Neural progenitor cell (in vitro differentiated cells): ENCODE measurements at regions not wholly inside any gene's neighbourhood (a gene's known extent, or its start where the extent isn't known, plus 50 kb on each side); places are given as distances from the start of the nearest gene placed in this dataset.

Experiments
- DNase-seq: peaks from one replicate; pipeline ENCODE4 v3.0.0-alpha.2; 2016; ENCODE audit warnings: low spot score
- H2AFZ ChIP-seq: fragments of 200-600 bp; sonication (generic); replicated peaks from 2 replicates; pipeline ENCODE4 v1.6.1; 2016; ENCODE audit warnings: antibody characterized with exemption
- H3F3A ChIP-seq: fragments of 200-600 bp; sonication (generic); 2 replicates; pipeline ENCODE4 v1.6.1; 2016; ENCODE audit warnings: antibody characterized with exemption, low read depth
- H3K27ac ChIP-seq: fragments of 200-600 bp; sonication (generic); 2 replicates; pipeline ENCODE4 v1.5.1; 2016; ENCODE audit warnings: mild to moderate bottlenecking
- H3K27me3 ChIP-seq: fragments of 200-600 bp; sonication (generic); 2 replicates; pipeline ENCODE4 v1.6.1; 2016; ENCODE audit warnings: mild to moderate bottlenecking, moderate library complexity
- H3K36me3 ChIP-seq: fragments of 200-600 bp; sonication (generic); 2 replicates; pipeline ENCODE4 v1.5.1; 2016
- H3K4me1 ChIP-seq: fragments of 200-600 bp; sonication (generic); 2 replicates; pipeline ENCODE4 v1.6.1; 2016; ENCODE audit warnings: mixed run types
- H3K4me2 ChIP-seq: fragments of 200-600 bp; sonication (generic); 2 replicates; pipeline ENCODE4 v1.6.1; 2016
- H3K4me3 ChIP-seq: fragments of 200-600 bp; sonication (generic); 2 replicates; pipeline ENCODE4 v1.5.1; 2016
- H3K79me2 ChIP-seq: fragments of 200-600 bp; sonication (generic); 2 replicates; pipeline ENCODE4 v1.6.1; 2016; ENCODE audit warnings: low read depth
- H3K9ac ChIP-seq: fragments of 200-600 bp; sonication (generic); 2 replicates; pipeline ENCODE4 v1.6.1; 2016
- H3K9me3 ChIP-seq: fragments of 200-600 bp; sonication (generic); 2 replicates; pipeline ENCODE4 v1.5.1; 2016; ENCODE audit warnings: low read depth
- H4K20me1 ChIP-seq: fragments of 200-600 bp; sonication (generic); 2 replicates; pipeline ENCODE4 v1.6.1; 2016; ENCODE audit warnings: low read depth
- H3K27ac Mint-ChIP-seq: 3 replicates; pipeline ENCODE4 v1.8.0; 2021; ENCODE audit warnings: mixed read lengths
- H3K27me3 Mint-ChIP-seq: 2 replicates; pipeline ENCODE4 v1.8.0; 2022; ENCODE audit warnings: low read depth, mild to moderate bottlenecking, inconsistent platforms, moderate library complexity, mixed read lengths; ENCODE audit not compliant: insufficient read depth
- H3K36me3 Mint-ChIP-seq: 3 replicates; pipeline ENCODE4 v1.8.0; 2021; ENCODE audit warnings: mixed read lengths
- H3K4me1 Mint-ChIP-seq: 3 replicates; pipeline ENCODE4 v1.8.0; 2021; ENCODE audit warnings: mixed read lengths
- H3K4me3 Mint-ChIP-seq: 3 replicates; pipeline ENCODE4 v1.8.0; 2021; ENCODE audit warnings: mild to moderate bottlenecking, moderate library complexity, mixed read lengths
- H3K9me3 Mint-ChIP-seq: 3 replicates; pipeline ENCODE4 v1.8.0; 2020; ENCODE audit warnings: mixed read lengths
- CTCF ChIP-seq: fragments of 200-600 bp; sonication (generic); IDR thresholded peaks from 2 replicates; pipeline ENCODE4 v1.5.1; 2017; ENCODE audit warnings: antibody characterized with exemption, mild to moderate bottlenecking
- EZH2 ChIP-seq: fragments of 200-600 bp; sonication (generic); IDR thresholded peaks from 2 replicates; pipeline ENCODE4 v1.6.1; 2017; ENCODE audit warnings: antibody characterized with exemption, mild to moderate bottlenecking, moderate library complexity
- EZH2phosphoT487 ChIP-seq: fragments of 200-600 bp; sonication (generic); IDR thresholded peaks from 2 replicates; pipeline ENCODE4 v1.6.1; 2017; ENCODE audit warnings: antibody characterized with exemption

- Mint-ChIP-seq H3K27me3 (no peaks in the 10 kb centered on the region), H3K4me3 (no peak overlapping the region), H3K36me3 (no peaks in the 10 kb centered on the region), H3K9me3 (peaks cover 2% of the 10 kb centered on the region), H3K4me1 (peaks cover 4% of the 10 kb centered on the region), H3K27ac (no peak overlapping the region)
- Histone ChIP-seq H3K79me2 (no peaks in the 10 kb centered on the region), H3K9ac (no peak overlapping the region), H3K4me3 (no peak overlapping the region), H3K4me2 (no peak overlapping the region), H3K27me3 (no peaks in the 10 kb centered on the region), H3K4me1 (no peaks in the 10 kb centered on the region), H3K36me3 (no peaks in the 10 kb centered on the region), H3F3A (no peaks in the 10 kb centered on the region), H2AFZ (no peak overlapping the region), H3K9me3 (no peaks in the 10 kb centered on the region), H3K27ac (no peak overlapping the region), H4K20me1 (no peaks in the 10 kb centered on the region)
- no peak for DNase-seq
- TF ChIP-seq EZH2, result no peak
- TF ChIP-seq CTCF, result no peak
- TF ChIP-seq EZH2phosphoT487, result no peak
Observed at GRCh38 chr4:160825644-160826338, 1338.0 kb downstream of the FSTL5 start.

GRCh38 chr4:160826339-160826679, 1337.5 kb downstream of the FSTL5 start:
- DNase-seq, result no peak
- Mint-ChIP-seq H3K4me1 (peaks cover 4% of the 10 kb centered on the region), H3K4me3 (no peak overlapping the region), H3K27ac (peak overlapping the region; percentile 2), H3K36me3 (no peaks in the 10 kb centered on the region), H3K27me3 (no peaks in the 10 kb centered on the region), H3K9me3 (peaks cover 2% of the 10 kb centered on the region)
- Histone ChIP-seq H3K9me3 (no peaks in the 10 kb centered on the region), H3K4me2 (no peak overlapping the region), H3F3A (no peaks in the 10 kb centered on the region), H3K27me3 (no peaks in the 10 kb centered on the region), H3K36me3 (no peaks in the 10 kb centered on the region), H3K27ac (no peak overlapping the region), H3K4me1 (no peaks in the 10 kb centered on the region), H3K79me2 (no peaks in the 10 kb centered on the region), H3K9ac (no peak overlapping the region), H3K4me3 (no peak overlapping the region), H2AFZ (no peak overlapping the region), H4K20me1 (no peaks in the 10 kb centered on the region)
- TF ChIP-seq EZH2phosphoT487, result no peak
- TF ChIP-seq CTCF, result no peak
- TF ChIP-seq EZH2, result no peak

- Histone ChIP-seq H3K9me3 (no peaks in the 10 kb centered on the region), H2AFZ (no peak overlapping the region), H3K4me3 (no peak overlapping the region), H3K4me1 (peaks cover 6% of the 10 kb centered on the region), H3K9ac (no peak overlapping the region), H3K4me2 (no peak overlapping the region), H3K27ac (no peak overlapping the region), H4K20me1 (no peaks in the 10 kb centered on the region), H3K27me3 (no peaks in the 10 kb centered on the region), H3F3A (no peaks in the 10 kb centered on the region), H3K36me3 (no peaks in the 10 kb centered on the region), H3K79me2 (no peaks in the 10 kb centered on the region)
- H3K4me3 Mint-ChIP-seq, result no peak overlapping the region
- H3K9me3 Mint-ChIP-seq, result no peaks in the 10 kb centered on the region
- H3K27ac Mint-ChIP-seq, result no peak overlapping the region
- H3K36me3 Mint-ChIP-seq, result no peaks in the 10 kb centered on the region
- no peak for TF ChIP-seq EZH2
- TF ChIP-seq EZH2phosphoT487, result no peak
- no peak for TF ChIP-seq CTCF
- no peaks in the 10 kb centered on the region for H3K27me3 Mint-ChIP-seq
- no peak for DNase-seq
- H3K4me1 Mint-ChIP-seq, result peaks cover 4% of the 10 kb centered on the region
Observed at GRCh38 chr4:160831165-160831922, 1332.5 kb downstream of the FSTL5 start.
